WTC11 (cell line): ENCODE measurements at regions not wholly inside any gene's neighbourhood (a gene's known extent, or its start where the extent isn't known, plus 50 kb on each side); places are given as distances from the start of the nearest gene placed in this dataset.

Experiments used
- FOXJ3 ChIP-seq: sonication (generic); formaldehyde crosslinking; IDR thresholded peaks from 2 replicates; pipeline ENCODE4 v1.9.0; 2021; ENCODE audit warnings: missing genetic modification reagents, mild to moderate bottlenecking, borderline replicate concordance
- FOXK1 ChIP-seq: sonication (generic); formaldehyde crosslinking; IDR thresholded peaks from 2 replicates; pipeline ENCODE4 v1.8.0; 2022; ENCODE audit warnings: mild to moderate bottlenecking, moderate library complexity, missing genetic modification reagents
- NR1H2 ChIP-seq: sonication (generic); formaldehyde crosslinking; IDR thresholded peaks from 2 replicates; pipeline ENCODE4 v1.9.0; 2021; ENCODE audit warnings: mild to moderate bottlenecking, moderate library complexity, missing genetic modification reagents
- NR3C1 ChIP-seq: sonication (generic); formaldehyde crosslinking; conservative IDR thresholded peaks from 2 replicates; pipeline ENCODE4 v1.8.1; 2023; ENCODE audit warnings: low read depth, mild to moderate bottlenecking, missing genetic modification reagents
- SMAD3 ChIP-seq: sonication (generic); formaldehyde crosslinking; IDR thresholded peaks from 2 replicates; pipeline ENCODE4 v1.8.0; 2022; ENCODE audit warnings: missing genetic modification reagents, mild to moderate bottlenecking, borderline replicate concordance
- TF ChIP-seq, protein P1 (sequence below): fragments of 200-600 bp; IDR thresholded peaks from 2 replicates; pipeline ENCODE4 v1.8.0; 2022; ENCODE audit warnings: antibody characterized with exemption
- TF ChIP-seq, protein P2 (sequence below): sonication (generic); formaldehyde crosslinking; IDR thresholded peaks from 2 replicates; pipeline ENCODE4 v1.8.0; 2022; ENCODE audit warnings: mild to moderate bottlenecking, missing genetic modification reagents

DNA sequence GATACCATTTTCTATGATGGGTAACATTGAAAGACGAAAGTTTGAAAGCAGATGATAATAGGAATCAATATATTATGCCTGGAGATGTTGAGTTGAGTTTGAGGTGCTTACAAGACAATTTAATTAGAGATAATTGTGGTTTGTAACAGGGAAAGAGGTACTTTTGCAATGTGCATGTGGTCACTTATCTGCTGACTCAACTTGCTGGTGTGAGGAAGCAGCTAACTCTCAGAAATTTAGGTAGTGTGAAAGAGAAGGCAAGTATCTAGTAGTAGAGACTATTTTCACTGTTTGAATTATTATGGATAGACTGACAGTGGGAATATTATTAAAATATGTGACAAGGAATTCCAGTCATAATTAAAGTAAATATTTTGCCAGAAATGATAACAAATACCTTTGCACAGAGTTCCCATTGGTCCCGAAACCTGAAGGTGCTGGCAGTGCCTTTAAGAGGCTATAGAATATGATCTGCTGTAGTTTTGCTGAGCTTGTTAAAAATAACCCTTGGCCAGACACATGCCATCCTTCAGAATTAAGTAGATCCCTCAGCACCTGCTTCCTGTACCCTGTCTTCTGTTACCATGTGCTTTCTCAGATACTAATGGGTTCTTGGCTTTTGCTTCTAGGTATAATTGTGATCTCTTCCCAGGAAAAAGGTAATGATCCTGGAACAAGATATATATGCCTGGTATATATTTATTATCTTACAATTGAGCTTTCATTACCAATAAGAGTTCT, 315.9 kb downstream of the BCHE start:
- TF ChIP-seq, protein P1, sequence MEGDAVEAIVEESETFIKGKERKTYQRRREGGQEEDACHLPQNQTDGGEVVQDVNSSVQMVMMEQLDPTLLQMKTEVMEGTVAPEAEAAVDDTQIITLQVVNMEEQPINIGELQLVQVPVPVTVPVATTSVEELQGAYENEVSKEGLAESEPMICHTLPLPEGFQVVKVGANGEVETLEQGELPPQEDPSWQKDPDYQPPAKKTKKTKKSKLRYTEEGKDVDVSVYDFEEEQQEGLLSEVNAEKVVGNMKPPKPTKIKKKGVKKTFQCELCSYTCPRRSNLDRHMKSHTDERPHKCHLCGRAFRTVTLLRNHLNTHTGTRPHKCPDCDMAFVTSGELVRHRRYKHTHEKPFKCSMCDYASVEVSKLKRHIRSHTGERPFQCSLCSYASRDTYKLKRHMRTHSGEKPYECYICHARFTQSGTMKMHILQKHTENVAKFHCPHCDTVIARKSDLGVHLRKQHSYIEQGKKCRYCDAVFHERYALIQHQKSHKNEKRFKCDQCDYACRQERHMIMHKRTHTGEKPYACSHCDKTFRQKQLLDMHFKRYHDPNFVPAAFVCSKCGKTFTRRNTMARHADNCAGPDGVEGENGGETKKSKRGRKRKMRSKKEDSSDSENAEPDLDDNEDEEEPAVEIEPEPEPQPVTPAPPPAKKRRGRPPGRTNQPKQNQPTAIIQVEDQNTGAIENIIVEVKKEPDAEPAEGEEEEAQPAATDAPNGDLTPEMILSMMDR, result no peak
- TF ChIP-seq NR3C1 (CRISPR knock-in tag) (no peak), FOXJ3 (no peak), FOXK1 (no peak), SMAD3 (no peak), NR1H2 (no peak)
- TF ChIP-seq, protein P2, sequence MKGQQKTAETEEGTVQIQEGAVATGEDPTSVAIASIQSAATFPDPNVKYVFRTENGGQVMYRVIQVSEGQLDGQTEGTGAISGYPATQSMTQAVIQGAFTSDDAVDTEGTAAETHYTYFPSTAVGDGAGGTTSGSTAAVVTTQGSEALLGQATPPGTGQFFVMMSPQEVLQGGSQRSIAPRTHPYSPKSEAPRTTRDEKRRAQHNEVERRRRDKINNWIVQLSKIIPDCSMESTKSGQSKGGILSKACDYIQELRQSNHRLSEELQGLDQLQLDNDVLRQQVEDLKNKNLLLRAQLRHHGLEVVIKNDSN (CRISPR knock-in tag), result no peak
